Hematopoietic multipotent progenitor cell treated with erythropoietin and hydrocortisone succinate and interleukin-3 and kit ligand, for 8 days (in vitro differentiated cells): ENCODE measurements at regions not wholly inside any gene's neighbourhood (a gene's known extent, or its start where the extent isn't known, plus 50 kb on each side); places are given as distances from the start of the nearest gene placed in this dataset.
"Not testable (repeated sequence)": the region's sequence is repeated elsewhere in the genome, so short reads cannot be mapped to it uniquely, and the experiment has no call there.

Source experiments
- DNase-seq: peaks from one replicate; pipeline ENCODE4 v3.0.0-alpha.2; 2015

DNA sequence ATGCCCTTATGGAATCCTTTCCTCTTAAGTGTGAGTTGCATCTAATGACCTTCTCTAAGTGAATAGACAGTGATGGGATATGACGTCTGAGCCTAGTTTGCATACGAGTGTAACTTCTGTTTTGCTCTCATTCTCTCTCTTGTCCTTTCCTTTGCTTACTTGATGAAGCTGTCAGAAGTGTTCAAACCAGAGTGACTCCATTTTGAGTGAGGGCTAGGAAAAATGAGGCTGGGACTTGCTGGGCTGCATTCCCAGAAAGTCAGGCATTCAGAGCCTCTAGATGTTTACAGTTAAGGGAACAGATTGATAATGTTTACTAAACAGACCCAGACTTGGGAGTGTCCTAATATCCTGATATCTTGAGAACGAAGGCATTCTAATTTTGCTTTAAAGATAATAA, 311.2 kb upstream of the SOX4 start:
- DNase-seq, result not testable (repeated sequence)

DNA sequence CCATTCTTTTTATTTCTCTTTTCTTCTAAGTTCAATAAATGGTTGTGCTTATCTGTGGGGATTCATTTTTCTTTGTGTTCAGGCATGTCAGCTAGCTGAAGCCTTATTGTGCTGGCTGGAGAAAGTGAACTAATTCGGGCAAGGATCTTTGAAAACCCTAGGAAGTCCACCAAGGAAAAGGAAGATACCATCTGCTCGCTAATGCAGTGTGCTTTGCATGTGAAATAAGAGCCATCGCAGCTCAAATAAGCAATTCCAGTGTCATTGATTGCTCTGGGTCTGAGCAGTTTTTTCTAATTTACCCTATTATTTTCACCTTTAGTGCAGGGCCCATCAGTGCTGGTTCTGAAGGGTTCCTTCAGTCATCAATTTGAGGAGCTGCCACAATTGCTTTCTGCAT, 309.4 kb upstream of the SOX4 start:
- no peak for DNase-seq

GRCh38 chr6:21284706-21285105, 308.8 kb upstream of the SOX4 start:
- no peak for DNase-seq

GRCh38 chr6:21294144-21294543, 299.4 kb upstream of the SOX4 start:
- no peak for DNase-seq

- DNase-seq, result no peak
Observed at GRCh38 chr6:21295506-21296240, 297.9 kb upstream of the SOX4 start.

- no peak for DNase-seq
Observed at GRCh38 chr6:21297665-21298064, 295.9 kb upstream of the SOX4 start.

- no peak for DNase-seq
Observed at GRCh38 chr6:21299216-21299615, 294.3 kb upstream of the SOX4 start.

DNA sequence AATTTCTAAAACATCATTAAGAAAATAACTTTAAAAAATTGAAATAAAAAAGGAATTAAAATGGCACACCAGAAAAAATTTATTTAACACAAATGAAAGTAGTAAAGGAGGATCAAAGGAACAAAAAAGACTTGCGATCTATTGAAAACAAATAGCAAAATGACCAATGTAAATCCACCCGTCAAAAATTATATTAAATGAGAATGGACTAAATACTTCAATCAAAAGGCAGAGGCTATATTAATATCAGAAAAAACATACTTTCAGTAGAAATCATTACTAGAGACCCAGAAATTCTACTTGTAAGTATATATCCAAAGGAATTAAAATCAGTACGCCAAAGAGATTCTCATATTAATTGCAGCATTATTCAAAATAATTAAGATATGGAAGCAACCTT, 293.1 kb upstream of the SOX4 start:
- DNase-seq, result no peak

DNA sequence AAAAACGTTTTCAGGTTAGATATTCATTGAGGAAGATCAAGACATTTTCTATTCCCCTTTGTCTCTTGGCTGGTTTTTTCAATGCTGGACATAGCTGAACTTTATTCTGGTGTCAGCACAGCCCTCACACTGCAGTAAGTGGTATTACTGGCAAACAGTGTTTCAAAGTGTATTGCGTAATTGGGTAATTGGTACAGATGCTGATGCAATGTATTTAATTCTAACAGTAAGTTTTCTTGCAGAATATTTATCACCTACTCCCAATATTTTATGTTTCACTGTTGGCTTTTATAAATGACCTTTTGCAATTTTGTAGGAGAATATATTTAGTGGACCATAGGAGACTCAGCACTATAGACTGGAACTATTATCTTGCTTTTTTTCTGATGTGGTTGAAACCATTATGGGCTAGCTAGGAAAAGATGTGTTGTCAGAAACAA, 287.6 kb upstream of the SOX4 start:
- no peak for DNase-seq

DNA sequence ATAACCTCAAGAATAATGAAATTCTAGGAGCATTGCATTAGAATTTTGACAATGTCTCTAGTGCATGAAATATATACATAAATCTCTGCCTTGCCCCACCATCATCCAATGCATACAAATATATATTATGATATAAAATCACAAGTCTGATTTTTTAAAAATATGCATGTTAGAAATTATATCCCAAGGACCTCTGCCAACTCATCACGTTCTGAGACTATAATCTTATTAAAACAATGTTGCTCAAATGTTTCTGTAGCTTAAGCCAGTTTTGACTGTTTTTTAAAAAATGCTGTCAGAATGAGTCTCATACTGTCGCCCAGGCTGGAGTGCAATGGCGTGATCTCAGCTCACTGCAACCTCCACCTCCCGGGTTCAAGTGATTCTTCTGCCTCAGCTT, 287.0 kb upstream of the SOX4 start:
- no peak for DNase-seq

DNA sequence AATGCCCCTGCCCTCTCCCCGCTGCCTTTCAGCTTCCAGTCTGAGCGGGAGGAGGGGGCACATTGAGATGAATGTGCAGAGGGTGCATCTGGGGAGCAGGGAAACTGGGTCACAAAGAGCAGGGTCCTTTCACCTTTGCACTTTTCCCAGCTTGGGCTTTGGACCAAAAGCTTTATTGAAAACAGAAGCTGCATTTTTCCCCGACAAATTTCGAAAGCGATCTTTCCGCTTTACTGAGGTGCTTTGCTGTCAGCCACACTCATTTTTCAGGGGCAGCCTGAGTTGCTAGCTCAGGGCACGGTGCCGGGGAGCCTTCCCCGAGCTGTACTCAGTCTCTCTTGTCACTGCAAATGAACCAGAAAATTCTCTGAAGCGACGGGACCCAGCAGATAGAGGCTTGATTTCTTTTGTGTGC, 283.7 kb upstream of the SOX4 start:
- DNase-seq, result no peak

DNA sequence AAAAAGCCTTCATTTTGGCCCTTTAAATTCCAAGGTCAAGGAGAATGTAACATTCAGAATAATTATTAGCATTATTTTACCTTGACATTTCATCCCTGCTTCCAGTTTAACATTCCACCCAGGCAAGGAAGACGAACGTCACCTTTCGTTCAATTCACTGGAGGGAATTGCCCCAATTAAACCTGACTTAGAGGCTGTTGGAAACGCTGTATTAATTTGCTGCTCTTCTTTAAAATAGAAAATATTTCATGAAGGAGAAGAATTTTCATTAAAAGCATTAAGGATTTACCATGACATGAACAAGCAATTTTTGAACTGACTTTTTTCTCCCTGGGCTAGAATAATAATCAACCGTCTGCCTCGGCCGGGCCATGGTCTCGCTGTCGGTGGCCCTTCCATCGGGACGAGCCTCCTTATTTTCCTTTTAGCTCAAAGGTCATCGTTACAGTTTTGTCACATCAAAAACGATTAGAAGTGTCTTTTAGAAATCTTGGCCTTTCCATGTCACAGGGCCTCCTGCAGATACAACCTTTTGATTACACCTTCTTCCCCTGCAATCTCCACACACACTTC, 282.9 kb upstream of the SOX4 start:
- no peak for DNase-seq

- no peak for DNase-seq
Observed at GRCh38 chr6:21312118-21312517, 281.4 kb upstream of the SOX4 start.

GRCh38 chr6:21317642-21318041, 275.9 kb upstream of the SOX4 start:
- DNase-seq, result no peak

- no peak for DNase-seq
Observed at GRCh38 chr6:21321076-21321475, 272.5 kb upstream of the SOX4 start.

DNA sequence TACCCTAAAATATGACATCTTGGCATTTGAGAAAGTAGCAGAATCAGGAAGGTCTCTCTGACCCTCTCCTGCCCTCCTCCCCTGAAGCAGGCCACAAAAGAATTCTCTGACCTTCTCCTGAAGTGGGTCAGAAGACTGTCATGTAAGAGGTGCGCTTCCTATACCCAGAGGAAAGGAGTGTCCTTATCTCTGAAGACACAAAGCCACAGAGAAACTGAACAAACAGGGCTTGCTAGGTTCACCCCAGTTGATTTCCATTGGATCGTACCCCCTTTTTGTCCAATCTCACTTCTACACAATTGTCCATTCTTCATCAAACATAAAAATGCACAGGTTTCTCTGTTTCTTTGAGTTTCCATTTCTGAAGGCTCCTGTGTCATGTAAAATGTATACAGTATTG, 272.0 kb upstream of the SOX4 start:
- peak; percentile 28 for DNase-seq

DNA sequence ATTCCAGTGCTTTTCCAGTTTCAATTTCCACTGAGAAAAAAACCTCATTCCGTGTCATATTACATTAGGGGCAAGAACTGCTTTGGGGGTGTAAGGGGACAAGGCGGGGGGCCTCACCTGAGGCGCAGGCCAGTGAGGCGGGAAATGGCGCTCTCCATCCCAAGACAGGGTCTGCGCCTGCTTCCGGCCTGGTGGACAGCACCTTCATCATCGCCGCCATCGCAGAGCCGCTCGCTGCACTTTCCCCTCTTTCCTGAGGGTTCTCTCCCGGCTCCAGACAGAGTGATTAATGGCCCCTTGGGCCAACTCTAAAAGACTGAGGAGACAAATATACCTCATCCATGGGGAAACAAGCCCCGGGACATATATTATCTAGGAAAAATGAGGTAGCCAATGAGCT, 270.0 kb upstream of the SOX4 start:
- no peak for DNase-seq

- no peak for DNase-seq
Observed at GRCh38 chr6:21325201-21325856, 268.2 kb upstream of the SOX4 start.

DNA sequence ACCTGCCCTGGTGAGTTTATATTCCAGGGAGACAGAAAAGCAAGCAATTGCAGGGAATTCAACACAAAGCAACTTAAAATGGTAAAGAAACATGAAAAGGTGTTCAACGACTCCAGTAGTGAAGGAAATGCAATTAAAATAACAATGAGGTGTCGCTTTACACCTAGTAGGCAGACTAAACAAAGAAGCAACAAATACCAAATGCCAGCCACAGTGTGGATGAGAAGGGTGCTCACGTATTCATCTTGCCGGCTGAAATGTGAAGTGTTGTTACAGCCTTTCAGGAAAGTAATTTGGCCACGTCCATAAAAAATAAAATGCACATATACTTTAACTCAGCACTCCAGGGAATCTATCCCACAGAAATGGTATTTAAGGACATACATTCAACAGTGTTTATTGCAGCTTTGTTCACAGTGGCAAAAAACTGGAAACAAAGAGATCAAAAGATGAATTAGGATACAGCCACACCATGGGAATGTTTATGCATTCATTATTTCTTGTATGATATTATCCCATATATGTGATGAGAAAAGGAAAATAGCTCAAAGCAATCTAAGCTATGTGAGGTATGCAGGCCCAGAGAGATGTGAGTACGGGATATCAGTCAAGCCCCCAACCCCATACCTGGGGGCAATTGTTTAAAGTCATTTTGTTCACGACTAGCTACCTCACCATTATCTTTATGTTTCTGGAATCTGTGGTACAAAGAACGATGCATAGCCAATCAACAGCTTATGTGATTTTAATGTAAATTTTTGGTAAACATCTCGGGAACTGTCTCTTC, 266.0 kb upstream of the SOX4 start:
- no peak for DNase-seq

GRCh38 chr6:21331235-21331634, 262.3 kb upstream of the SOX4 start:
- no peak for DNase-seq

DNA sequence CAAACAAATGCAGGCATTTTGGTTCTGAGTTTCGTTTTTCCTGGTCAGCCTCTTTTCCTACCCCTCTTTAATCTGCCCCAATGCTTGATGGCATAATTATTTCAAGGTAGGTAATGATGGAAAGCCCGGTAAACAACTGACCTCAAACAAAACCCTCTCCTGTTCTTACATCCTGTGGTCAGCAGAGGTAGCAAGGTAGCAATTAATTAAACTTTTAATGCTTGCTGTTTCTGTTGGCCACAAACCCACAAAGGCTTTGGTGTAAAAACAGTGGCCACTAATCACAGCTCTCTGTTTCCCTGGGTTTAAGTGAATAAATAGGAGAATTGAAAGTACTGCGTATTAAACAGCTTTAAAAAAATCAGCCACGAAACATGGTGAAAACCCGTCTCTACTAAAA, 261.5 kb upstream of the SOX4 start:
- DNase-seq, result no peak

DNA sequence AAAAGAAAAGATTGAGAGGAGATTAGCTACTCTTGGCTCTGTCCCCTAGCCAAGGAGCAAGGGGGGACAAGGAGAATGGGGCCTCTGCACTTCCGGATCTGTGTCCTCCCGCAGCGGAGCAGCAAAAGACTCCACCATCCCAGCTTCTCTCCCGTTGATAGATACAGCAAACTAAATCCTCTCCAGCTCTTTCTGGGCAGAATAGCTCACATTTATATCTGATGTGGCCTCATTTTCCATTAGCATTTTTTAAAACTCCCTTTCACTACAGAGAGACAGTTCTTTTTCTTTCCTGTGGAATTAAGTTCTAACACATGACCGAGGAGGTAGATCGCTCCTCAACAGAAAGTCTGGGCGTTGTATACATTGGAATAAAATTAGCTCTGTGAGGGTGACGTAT, 260.9 kb upstream of the SOX4 start:
- DNase-seq, result no peak

GRCh38 chr6:21333715-21334114, 259.8 kb upstream of the SOX4 start:
- DNase-seq, result no peak

DNA sequence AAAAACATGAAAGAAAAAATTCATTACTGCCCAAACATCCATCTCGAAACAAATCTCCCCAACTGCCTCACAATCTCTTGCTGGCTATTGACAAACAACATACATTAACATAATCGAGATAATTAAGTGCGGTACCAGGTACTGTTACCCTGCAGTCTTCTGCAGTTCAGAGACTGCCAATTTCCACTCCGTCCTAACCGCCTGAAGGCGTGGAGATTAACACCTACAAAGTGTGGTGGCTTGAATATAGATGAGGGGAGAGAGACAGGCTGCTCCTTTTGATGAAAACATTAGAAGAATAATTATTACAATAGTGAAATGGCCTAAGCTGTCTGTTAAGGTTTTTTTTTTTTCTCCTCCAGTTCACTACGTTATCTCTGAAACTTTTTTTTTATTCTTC, 258.9 kb upstream of the SOX4 start:
- no peak for DNase-seq
